ENCODE measurements at regions not wholly inside any gene's neighbourhood (a gene's known extent, or its start where the extent isn't known, plus 50 kb on each side); places are given as distances from the start of the nearest gene placed in this dataset.

DNA sequence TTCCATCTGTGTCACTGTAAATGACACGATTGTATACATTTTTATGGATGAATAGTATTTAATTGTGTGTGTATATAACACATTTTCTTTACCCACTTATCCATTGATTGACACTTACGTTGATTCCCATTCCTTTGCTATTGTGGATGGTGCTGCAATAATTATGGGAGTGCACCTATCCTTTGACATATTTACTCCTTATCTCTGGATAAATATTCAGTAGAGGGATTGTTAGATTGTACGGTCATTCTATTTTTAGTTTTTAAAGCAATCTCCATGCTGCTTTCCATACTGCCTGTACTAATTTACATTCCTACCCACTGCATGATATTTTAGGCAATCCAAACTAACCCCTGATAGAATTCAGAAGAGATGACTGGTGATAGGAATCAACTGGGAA, 980.1 kb downstream of the FSTL5 start:
- DNase-seq (ENCODE audit: low read depth): no peak
- H3K4me3 ChIP-seq (ENCODE audit: low read length): no peak overlapping the region
- TF ChIP-seq, protein P1, sequence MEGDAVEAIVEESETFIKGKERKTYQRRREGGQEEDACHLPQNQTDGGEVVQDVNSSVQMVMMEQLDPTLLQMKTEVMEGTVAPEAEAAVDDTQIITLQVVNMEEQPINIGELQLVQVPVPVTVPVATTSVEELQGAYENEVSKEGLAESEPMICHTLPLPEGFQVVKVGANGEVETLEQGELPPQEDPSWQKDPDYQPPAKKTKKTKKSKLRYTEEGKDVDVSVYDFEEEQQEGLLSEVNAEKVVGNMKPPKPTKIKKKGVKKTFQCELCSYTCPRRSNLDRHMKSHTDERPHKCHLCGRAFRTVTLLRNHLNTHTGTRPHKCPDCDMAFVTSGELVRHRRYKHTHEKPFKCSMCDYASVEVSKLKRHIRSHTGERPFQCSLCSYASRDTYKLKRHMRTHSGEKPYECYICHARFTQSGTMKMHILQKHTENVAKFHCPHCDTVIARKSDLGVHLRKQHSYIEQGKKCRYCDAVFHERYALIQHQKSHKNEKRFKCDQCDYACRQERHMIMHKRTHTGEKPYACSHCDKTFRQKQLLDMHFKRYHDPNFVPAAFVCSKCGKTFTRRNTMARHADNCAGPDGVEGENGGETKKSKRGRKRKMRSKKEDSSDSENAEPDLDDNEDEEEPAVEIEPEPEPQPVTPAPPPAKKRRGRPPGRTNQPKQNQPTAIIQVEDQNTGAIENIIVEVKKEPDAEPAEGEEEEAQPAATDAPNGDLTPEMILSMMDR (conservative IDR thresholded peaks at IDR 0.05; ENCODE audit: low read depth, low read length): no peak

DNA sequence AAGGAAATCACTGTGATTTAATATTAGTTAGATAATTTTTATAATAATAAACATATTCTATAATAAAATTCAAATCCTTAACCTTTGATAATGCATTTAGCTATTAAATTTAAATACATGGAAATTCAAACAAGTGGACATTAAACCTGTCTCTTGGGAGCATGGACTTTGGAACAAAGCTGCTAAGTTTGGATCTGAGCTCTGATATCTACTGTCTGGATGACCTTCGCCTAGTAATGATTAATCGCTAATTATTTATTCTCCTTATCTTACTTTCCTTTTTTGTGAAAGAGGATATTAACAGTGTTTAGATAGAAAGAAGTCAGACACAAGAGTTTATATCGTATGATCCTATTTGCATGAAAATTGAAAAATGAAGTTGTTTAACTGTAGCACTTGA, 980.9 kb downstream of the FSTL5 start:
- DNase-seq (ENCODE audit: low read depth): no peak
- TF ChIP-seq, protein P1 (conservative IDR thresholded peaks at IDR 0.05; ENCODE audit: low read depth, low read length): no peak
- H3K4me3 ChIP-seq (ENCODE audit: low read length): no peak overlapping the region

DNA sequence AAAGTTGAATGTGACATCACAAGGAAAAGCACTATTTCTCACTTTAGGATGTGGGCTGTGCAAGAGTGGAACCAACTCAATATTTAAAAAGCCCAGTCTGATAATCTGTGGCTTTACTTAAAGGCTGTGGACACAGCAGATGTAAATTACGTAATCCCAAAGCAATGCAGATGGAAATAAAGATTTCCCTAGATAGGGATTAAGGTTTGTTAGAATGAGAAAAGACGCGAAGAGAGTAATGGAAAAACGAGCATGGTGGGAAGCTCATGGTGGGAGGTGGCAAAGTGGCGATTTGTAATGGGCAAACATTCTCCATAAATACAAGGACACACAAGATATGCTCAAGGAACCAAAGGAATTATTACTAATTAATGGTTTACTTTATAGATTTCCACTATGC, 985.5 kb downstream of the FSTL5 start:
- no peak for DNase-seq (ENCODE audit: low read depth)
- H3K4me3 ChIP-seq (ENCODE audit: low read length): no peak overlapping the region
- TF ChIP-seq, protein P1 (conservative IDR thresholded peaks at IDR 0.05; ENCODE audit: low read depth, low read length): no peak

DNA sequence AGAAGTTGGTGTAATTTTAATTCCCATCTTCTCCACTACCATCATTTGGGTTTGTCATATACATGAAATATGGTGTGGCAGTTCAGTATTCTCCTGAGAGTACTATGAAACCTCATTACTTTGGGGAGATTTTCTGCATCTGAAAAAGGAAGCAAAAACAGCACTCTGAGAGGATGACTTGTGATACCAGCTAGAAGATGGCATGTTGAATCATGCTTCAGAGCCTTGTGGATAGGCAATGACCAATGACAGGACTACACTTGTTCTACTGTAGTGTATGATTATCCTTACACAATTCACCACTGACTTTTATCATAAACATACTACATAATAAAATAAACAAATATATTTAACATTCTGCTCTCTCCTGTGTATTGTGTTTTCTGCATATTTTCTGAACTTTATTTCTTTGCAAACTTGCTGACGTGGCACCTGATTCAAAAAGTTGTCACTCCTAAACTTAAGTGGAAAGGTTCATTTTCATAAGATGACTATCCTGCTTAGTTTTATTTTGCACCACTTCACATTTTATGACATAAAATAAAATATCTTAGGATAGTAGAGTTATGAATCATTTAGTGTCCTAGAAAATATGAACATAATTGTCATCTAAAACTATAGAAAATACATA, 991.3 kb downstream of the FSTL5 start:
- H3K4me3 ChIP-seq (ENCODE audit: low read length): no peak overlapping the region
- no peak for DNase-seq (ENCODE audit: low read depth)
- TF ChIP-seq, protein P1 (conservative IDR thresholded peaks at IDR 0.05; ENCODE audit: low read depth, low read length): no peak

DNA sequence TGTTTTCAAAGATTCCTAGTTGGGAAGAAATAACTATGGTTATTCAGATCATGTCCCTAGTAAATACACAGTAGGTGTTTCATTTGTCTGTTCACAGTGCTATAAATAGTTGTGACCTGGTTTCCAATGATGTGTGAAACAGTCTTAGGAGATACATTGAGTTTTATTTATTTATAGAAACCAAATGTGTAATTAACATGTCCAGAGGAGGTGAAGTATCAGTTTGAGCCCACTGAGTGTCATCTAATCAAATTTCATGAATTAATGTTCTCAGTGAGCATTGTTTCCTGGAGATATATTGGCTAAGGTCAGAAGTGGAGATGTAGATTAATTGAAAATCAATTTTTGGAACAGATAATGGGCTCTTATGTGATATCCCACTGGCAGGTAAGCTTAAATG, 996.3 kb downstream of the FSTL5 start:
- TF ChIP-seq, protein P1 (conservative IDR thresholded peaks at IDR 0.05; ENCODE audit: low read depth, low read length): no peak
- H3K4me3 ChIP-seq (ENCODE audit: low read length): no peak overlapping the region
- no peak for DNase-seq (ENCODE audit: low read depth)

DNA sequence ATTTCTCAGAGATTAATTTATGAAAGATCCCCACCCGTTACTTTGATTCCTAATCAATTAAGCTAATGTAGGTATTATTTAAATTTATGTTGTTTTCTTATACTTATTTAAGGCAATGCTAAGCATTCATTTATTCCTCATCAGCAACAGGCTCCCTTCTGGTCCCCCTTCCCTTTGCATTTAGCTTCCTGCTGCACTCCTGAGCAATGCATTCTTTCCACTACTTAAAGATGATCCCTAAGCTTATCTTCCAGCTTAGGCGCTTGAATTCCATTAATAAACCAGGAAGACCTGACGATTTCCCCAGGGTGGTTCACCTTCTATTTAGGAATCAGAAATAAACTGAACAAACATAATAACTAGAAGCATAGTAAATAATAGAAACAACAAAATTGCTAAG, 1003.1 kb downstream of the FSTL5 start:
- no peak for DNase-seq (ENCODE audit: low read depth)
- TF ChIP-seq, protein P1 (conservative IDR thresholded peaks at IDR 0.05; ENCODE audit: low read depth, low read length): no peak
- no peak overlapping the region for H3K4me3 ChIP-seq (ENCODE audit: low read length)

DNA sequence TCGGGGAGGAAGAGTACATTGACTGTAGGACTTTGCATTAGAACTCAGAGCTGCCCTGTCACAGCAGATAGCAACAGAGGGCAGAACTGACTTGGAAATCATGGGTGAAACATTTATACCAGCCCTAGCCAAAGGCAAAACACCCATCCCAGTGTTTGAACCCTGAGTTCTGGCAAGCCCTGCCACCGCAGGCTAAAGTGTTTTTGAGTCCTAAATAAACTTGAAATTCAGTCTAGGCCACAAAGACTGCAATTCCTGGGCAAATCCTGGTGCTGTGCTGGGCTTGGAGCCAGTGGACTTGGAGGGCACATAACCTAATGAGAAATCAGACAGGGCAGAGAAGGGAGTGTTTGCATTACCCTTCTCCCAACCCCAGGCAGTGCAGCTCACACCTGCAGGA, 1015.7 kb downstream of the FSTL5 start:
- no peak overlapping the region for H3K4me3 ChIP-seq (ENCODE audit: low read length)
- TF ChIP-seq, protein P1 (conservative IDR thresholded peaks at IDR 0.05; ENCODE audit: low read depth, low read length): no peak
- DNase-seq (ENCODE audit: low read depth): no peak
